Loucy (cell line): ENCODE measurements at regions not wholly inside any gene's neighbourhood (a gene's known extent, or its start where the extent isn't known, plus 50 kb on each side); places are given as distances from the start of the nearest gene placed in this dataset.

Experiments
- CTCF ChIP-seq: fragments of 200-600 bp; sonication (generic); conservative IDR thresholded peaks from 2 replicates; pipeline ENCODE4 v1.5.1; 2014; ENCODE audit warnings: mild to moderate bottlenecking, antibody characterized with exemption, low read length
- EZH2phosphoT487 ChIP-seq: fragments of 200-600 bp; IDR thresholded peaks from 2 replicates; pipeline ENCODE4 v1.6.1; 2018; ENCODE audit warnings: antibody characterized with exemption, mild to moderate bottlenecking, moderate library complexity, borderline replicate concordance

- TF ChIP-seq CTCF (no peak), EZH2phosphoT487 (no peak)
Measured at GRCh38 chr15:38818157-38818790, 253.7 kb upstream of the RASGRP1 start.
